HepG2 (cell line): ENCODE measurements at regions not wholly inside any gene's neighbourhood (a gene's known extent, or its start where the extent isn't known, plus 50 kb on each side); places are given as distances from the start of the nearest gene placed in this dataset.

Source experiments
- MLX ChIP-seq: IDR thresholded peaks from 2 replicates; pipeline ENCODE4 v1.6.1; 2016
- RBFOX2 ChIP-seq: fragments of 200-400 bp; formaldehyde crosslinking; IDR thresholded peaks from 2 replicates; pipeline ENCODE4 v1.6.1; 2017; ENCODE audit warnings: low read depth, mild to moderate bottlenecking, low read length
- TF ChIP-seq, protein P1 (sequence below): sonication (generic); formaldehyde crosslinking; IDR thresholded peaks from 2 replicates; pipeline ENCODE4 v1.5.1; 2020; ENCODE audit warnings: mild to moderate bottlenecking, missing genetic modification reagents, moderate library complexity
- TF ChIP-seq, protein P2 (sequence below), 2 experiments: IDR thresholded peaks; 2 replicates each; pipeline ENCODE4 v1.6.1; 2011 to 2012; ENCODE audit warnings: low read length in 2 of 2, borderline replicate concordance in 1 of 2, low read depth in 1 of 2, mild to moderate bottlenecking in 1 of 2, moderate library complexity in 1 of 2

- TF ChIP-seq, protein P1, sequence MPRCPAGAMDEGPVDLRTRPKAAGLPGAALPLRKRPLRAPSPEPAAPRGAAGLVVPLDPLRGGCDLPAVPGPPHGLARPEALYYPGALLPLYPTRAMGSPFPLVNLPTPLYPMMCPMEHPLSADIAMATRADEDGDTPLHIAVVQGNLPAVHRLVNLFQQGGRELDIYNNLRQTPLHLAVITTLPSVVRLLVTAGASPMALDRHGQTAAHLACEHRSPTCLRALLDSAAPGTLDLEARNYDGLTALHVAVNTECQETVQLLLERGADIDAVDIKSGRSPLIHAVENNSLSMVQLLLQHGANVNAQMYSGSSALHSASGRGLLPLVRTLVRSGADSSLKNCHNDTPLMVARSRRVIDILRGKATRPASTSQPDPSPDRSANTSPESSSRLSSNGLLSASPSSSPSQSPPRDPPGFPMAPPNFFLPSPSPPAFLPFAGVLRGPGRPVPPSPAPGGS (CRISPR knock-in tag): no peak
- TF ChIP-seq, protein P2, sequence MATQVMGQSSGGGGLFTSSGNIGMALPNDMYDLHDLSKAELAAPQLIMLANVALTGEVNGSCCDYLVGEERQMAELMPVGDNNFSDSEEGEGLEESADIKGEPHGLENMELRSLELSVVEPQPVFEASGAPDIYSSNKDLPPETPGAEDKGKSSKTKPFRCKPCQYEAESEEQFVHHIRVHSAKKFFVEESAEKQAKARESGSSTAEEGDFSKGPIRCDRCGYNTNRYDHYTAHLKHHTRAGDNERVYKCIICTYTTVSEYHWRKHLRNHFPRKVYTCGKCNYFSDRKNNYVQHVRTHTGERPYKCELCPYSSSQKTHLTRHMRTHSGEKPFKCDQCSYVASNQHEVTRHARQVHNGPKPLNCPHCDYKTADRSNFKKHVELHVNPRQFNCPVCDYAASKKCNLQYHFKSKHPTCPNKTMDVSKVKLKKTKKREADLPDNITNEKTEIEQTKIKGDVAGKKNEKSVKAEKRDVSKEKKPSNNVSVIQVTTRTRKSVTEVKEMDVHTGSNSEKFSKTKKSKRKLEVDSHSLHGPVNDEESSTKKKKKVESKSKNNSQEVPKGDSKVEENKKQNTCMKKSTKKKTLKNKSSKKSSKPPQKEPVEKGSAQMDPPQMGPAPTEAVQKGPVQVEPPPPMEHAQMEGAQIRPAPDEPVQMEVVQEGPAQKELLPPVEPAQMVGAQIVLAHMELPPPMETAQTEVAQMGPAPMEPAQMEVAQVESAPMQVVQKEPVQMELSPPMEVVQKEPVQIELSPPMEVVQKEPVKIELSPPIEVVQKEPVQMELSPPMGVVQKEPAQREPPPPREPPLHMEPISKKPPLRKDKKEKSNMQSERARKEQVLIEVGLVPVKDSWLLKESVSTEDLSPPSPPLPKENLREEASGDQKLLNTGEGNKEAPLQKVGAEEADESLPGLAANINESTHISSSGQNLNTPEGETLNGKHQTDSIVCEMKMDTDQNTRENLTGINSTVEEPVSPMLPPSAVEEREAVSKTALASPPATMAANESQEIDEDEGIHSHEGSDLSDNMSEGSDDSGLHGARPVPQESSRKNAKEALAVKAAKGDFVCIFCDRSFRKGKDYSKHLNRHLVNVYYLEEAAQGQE (IDR thresholded peaks at IDR 0.05; ENCODE audit: borderline replicate concordance in 1 of 2, low read depth in 1 of 2, low read length in 2 of 2): no peak
- TF ChIP-seq RBFOX2: no peak
- no peak for TF ChIP-seq MLX (CRISPR knock-in tag)
These were observed 247.9 kb downstream of the TSN start for GRCh38 chr2:122003196-122003940.
